IPS-18a (cell line): ENCODE measurements at regions not wholly inside any gene's neighbourhood (a gene's known extent, or its start where the extent isn't known, plus 50 kb on each side); places are given as distances from the start of the nearest gene placed in this dataset.

Experiments used
- H3K27ac ChIP-seq: one replicate; pipeline ENCODE4 v1.5.1; 2013; ENCODE audit warnings: low read length
- H3K27me3 ChIP-seq: one replicate; pipeline ENCODE4 v1.6.1; 2013; ENCODE audit warnings: mild to moderate bottlenecking, low read length; ENCODE audit not compliant: control insufficient read depth, insufficient read depth
- H3K36me3 ChIP-seq: one replicate; pipeline ENCODE4 v1.6.1; 2013; ENCODE audit warnings: low read depth, low read length; ENCODE audit not compliant: control insufficient read depth
- H3K4me1 ChIP-seq: one replicate; pipeline ENCODE4 v1.6.1; 2013; ENCODE audit warnings: low read depth, low read length; ENCODE audit not compliant: control insufficient read depth
- H3K4me3 ChIP-seq: one replicate; pipeline ENCODE4 v1.5.1; 2013; ENCODE audit warnings: low read length
- H3K9ac ChIP-seq: one replicate; pipeline ENCODE4 v1.6.1; 2013; ENCODE audit warnings: mild to moderate bottlenecking, low read length, moderate library complexity
- H3K9me3 ChIP-seq: one replicate; pipeline ENCODE4 v1.6.1; 2013; ENCODE audit warnings: low read depth, low read length; ENCODE audit not compliant: control insufficient read depth

DNA sequence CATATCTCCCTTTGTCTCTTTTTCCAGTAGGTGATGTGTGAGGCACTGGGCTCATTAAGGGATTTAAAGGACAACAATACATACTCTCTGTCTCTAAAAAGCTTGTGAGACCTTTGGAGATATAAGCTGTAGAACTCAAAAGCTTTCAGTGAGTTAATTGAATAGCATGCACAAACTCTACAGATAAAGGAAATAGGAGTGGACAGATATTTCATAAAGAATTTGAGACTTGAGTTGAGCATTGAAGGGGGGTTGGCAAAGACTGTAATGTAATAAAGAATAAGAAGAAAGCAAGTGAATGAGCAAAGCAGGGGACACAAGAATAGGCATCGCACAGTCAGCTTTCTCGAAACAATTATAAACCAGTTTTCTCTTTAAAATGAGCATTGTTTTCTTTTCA, 583.4 kb upstream of the DPPA4 start:
- H3K36me3 ChIP-seq: no peaks in the 10 kb centered on the region
- no peaks in the 10 kb centered on the region for H3K27me3 ChIP-seq
- peaks cover 4% of the 10 kb centered on the region for H3K4me1 ChIP-seq
- H3K9ac ChIP-seq: no peak overlapping the region
- no peaks in the 10 kb centered on the region for H3K9me3 ChIP-seq
- no peak overlapping the region for H3K27ac ChIP-seq
- H3K4me3 ChIP-seq: no peak overlapping the region

DNA sequence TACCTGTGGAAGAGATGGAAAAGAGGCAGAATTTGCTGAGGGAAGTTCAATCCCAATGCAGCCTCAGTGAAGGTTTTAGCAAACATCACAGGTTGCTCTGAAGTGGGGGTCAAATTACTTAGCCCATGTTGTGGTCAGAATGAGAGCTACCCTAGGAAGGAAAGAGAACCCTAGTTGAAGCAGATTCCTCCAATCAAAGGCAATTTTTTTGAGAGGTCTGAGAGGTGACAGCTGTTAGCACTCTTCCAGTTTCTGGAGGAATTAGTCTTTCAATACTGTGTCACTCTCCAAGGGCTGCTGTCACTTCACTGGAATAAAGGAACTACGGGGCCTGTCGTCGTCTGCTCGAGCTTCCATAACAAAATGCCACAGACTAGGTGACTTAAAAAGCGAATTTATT, 584.2 kb upstream of the DPPA4 start:
- H3K9ac ChIP-seq: no peak overlapping the region
- no peak overlapping the region for H3K27ac ChIP-seq
- H3K27me3 ChIP-seq: no peaks in the 10 kb centered on the region
- H3K9me3 ChIP-seq: no peaks in the 10 kb centered on the region
- H3K36me3 ChIP-seq: no peaks in the 10 kb centered on the region
- H3K4me1 ChIP-seq: peaks cover 4% of the 10 kb centered on the region
- H3K4me3 ChIP-seq: no peak overlapping the region

DNA sequence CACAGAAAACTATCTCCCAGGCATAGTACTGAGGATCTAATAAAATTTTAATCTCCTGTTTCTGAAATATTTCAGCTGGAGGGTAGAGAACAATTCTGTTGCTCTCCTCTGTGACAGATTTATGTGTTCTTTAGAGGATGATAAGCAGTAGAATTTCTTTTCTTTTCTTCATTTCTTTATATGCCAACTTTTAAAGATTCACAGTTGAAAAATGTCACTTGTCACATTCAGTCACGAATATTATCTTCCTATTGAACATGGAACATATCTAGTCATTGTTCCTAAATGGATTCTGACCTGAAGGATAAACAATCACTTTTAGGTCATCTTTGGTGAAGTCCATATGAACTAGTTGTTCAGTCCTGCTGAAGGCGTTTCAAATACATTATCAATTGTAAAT, 585.5 kb upstream of the DPPA4 start:
- Histone ChIP-seq H3K27me3 (no peaks in the 10 kb centered on the region), H3K27ac (no peak overlapping the region), H3K9me3 (no peaks in the 10 kb centered on the region), H3K36me3 (no peaks in the 10 kb centered on the region), H3K9ac (no peak overlapping the region), H3K4me1 (peaks cover 4% of the 10 kb centered on the region), H3K4me3 (no peak overlapping the region)

DNA sequence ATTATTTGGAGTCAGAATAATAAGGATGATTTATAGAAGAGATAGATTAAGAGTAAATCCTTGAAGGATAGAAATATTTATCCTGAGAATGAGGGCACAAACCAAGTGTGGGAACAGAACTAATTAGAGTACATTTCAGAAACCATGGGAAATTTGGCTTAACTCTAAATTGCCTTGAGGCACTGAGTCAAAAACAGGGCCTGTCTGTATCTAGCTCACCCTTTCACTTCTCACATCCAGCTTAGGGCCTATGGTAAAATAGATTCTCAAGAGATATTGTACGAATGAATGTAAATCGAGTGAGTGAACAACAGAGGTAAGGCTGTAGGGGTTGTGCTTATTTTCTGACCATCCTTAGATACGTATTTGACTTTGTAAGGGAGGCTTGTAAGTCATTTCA, 586.1 kb upstream of the DPPA4 start:
- H3K27me3 ChIP-seq: no peaks in the 10 kb centered on the region
- no peak overlapping the region for H3K9ac ChIP-seq
- H3K9me3 ChIP-seq: no peaks in the 10 kb centered on the region
- H3K27ac ChIP-seq: no peak overlapping the region
- peaks cover 4% of the 10 kb centered on the region for H3K4me1 ChIP-seq
- no peak overlapping the region for H3K4me3 ChIP-seq
- H3K36me3 ChIP-seq: no peaks in the 10 kb centered on the region

DNA sequence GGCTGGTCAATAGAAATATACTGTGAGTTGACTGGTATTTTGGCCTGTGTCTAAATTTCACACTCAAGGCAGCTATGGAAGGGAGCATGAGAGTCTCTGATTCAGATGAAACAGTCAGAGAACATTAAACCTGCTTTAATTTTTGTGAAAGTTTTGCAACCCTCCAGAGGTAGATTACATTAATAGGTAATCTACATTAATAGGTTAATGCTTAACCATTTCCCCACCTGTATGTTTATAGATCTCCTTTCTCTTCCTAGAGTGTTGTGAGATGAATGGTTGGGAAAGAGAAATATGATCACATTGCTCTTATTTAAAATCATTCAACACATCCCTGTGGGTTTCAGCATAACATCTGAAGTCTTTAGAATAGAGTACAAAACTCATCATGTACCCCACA, 586.9 kb upstream of the DPPA4 start:
- H3K27me3 ChIP-seq: no peaks in the 10 kb centered on the region
- H3K27ac ChIP-seq: no peak overlapping the region
- no peak overlapping the region for H3K9ac ChIP-seq
- no peaks in the 10 kb centered on the region for H3K9me3 ChIP-seq
- H3K4me1 ChIP-seq: peaks cover 4% of the 10 kb centered on the region
- no peaks in the 10 kb centered on the region for H3K36me3 ChIP-seq
- no peak overlapping the region for H3K4me3 ChIP-seq

DNA sequence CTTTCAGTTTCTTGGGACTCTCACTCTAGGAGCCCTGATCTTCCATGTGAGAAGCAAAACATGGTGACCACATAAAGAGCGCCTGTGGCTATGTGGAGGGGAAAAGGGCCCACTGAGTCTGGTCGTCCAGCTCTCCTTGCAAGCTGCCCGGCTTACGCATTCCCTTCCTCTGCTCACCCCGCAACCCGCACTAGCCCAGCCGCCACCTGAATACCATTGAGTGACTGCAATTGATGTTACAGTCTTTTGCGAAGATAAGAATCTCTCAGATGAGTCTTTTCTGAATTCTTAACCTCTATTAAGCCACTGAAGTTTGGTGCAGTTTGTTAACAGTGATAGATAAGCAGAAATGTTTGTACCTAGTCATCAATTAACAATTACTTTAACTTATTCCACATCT, 589.0 kb upstream of the DPPA4 start:
- Histone ChIP-seq H3K36me3 (no peaks in the 10 kb centered on the region), H3K4me3 (no peak overlapping the region), H3K9me3 (no peaks in the 10 kb centered on the region), H3K4me1 (peaks cover 4% of the 10 kb centered on the region), H3K27me3 (no peaks in the 10 kb centered on the region), H3K27ac (no peak overlapping the region), H3K9ac (no peak overlapping the region)

DNA sequence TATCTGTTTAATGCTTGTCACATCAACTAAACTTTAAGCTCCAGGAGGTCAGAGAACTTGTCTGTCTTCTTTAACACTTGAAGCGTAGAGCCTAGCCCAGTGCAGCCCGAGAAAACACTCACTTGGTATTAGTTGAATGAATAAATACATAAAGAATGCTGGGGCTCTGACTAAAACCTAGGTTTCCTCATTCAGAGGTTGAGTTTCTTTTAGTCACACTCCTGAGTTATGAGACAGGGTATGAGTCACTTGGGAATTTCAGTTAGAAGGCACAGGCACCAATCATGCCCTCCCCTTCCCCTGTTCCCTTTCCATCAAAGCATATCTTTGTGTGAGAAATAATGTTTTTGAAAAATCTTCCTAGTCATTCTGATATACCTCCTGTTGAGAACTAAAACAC, 589.8 kb upstream of the DPPA4 start:
- Histone ChIP-seq H3K27me3 (no peaks in the 10 kb centered on the region), H3K36me3 (no peaks in the 10 kb centered on the region), H3K9me3 (no peaks in the 10 kb centered on the region), H3K4me1 (no peaks in the 10 kb centered on the region), H3K4me3 (no peak overlapping the region), H3K27ac (no peak overlapping the region), H3K9ac (no peak overlapping the region)

DNA sequence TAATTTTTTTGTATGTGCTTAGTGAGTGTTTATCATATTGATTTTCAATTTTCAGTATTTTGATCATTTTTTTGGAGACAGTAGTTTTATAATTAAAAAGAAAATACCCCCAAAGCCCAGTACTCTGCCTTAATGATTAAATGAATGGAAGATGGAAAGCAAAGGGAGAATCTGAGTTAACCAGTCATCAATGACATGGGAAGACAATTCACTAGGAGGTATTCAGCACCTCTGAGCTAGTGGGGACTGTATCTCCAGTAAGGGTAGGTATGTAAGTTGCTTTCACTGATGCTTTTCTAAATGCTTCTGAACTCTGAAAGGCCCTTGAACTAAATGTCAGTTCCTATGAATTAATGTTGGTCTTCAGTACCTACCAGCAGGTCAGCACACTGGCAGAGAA, 590.4 kb upstream of the DPPA4 start:
- H3K27ac ChIP-seq: no peak overlapping the region
- no peaks in the 10 kb centered on the region for H3K36me3 ChIP-seq
- no peak overlapping the region for H3K4me3 ChIP-seq
- no peaks in the 10 kb centered on the region for H3K4me1 ChIP-seq
- no peaks in the 10 kb centered on the region for H3K9me3 ChIP-seq
- no peaks in the 10 kb centered on the region for H3K27me3 ChIP-seq
- no peak overlapping the region for H3K9ac ChIP-seq

DNA sequence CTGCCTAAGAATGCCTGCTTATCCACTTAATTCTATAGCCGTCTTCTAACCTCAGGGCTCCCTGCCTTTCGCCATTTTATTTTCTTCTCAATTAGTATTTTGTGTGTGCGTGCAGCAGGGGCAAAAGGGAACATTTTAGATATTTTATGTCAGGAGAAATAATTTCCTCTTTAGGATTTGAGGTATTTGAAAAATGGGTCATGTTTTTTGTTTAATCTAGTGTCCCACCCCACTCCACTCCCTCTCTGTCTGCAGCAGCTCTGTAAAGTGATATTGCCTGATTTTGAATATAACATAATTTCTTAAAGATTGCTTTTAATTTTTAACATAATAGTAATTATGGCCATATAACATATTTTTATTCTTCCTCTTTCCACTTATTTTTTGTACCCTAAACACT, 593.2 kb upstream of the DPPA4 start:
- Histone ChIP-seq H3K4me1 (no peaks in the 10 kb centered on the region), H3K27me3 (no peaks in the 10 kb centered on the region), H3K27ac (no peak overlapping the region), H3K9me3 (no peaks in the 10 kb centered on the region), H3K9ac (no peak overlapping the region), H3K4me3 (no peak overlapping the region), H3K36me3 (no peaks in the 10 kb centered on the region)

DNA sequence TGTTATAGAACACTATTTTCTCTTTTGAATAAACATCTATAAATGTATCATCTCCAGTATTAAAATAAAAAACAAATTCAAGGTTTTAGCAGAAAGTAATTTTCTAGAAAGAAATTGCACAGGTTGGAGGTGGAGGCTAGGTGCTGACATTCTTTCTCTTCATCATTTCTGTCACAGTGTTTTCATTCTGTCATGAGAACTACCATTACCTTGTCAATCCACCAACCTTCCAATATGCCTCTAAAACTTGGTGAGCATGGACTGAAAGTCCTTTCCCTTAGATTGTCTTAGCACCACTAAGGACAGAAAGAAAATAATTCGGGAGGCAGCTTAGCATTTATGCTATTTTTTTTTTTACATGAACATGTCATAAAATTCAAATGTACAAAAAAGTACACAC, 596.2 kb upstream of the DPPA4 start:
- no peak overlapping the region for H3K4me3 ChIP-seq
- H3K9me3 ChIP-seq: no peaks in the 10 kb centered on the region
- H3K27me3 ChIP-seq: no peaks in the 10 kb centered on the region
- no peaks in the 10 kb centered on the region for H3K4me1 ChIP-seq
- H3K27ac ChIP-seq: no peak overlapping the region
- no peaks in the 10 kb centered on the region for H3K36me3 ChIP-seq
- no peak overlapping the region for H3K9ac ChIP-seq

DNA sequence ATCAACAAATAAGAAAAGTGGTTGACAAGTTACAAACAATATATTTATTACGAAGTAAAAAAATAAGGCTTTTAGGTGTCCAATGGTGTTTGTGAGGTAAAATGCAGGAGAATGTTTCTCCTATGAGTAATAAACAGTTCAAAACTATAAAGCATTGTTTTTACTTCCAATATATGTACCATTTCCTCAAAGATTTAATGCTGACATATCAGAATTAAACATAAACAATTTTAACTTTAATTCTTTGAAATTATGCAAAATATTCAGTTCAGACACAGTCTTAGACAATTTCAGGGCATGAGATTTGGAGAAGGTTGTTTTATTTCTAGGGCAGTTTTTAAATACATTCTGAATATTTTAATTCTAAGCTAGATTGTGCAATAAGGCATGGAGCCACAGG, 602.5 kb upstream of the DPPA4 start:
- no peaks in the 10 kb centered on the region for H3K4me1 ChIP-seq
- no peak overlapping the region for H3K27ac ChIP-seq
- no peaks in the 10 kb centered on the region for H3K9me3 ChIP-seq
- no peak overlapping the region for H3K4me3 ChIP-seq
- H3K9ac ChIP-seq: no peak overlapping the region
- no peaks in the 10 kb centered on the region for H3K36me3 ChIP-seq
- no peaks in the 10 kb centered on the region for H3K27me3 ChIP-seq

DNA sequence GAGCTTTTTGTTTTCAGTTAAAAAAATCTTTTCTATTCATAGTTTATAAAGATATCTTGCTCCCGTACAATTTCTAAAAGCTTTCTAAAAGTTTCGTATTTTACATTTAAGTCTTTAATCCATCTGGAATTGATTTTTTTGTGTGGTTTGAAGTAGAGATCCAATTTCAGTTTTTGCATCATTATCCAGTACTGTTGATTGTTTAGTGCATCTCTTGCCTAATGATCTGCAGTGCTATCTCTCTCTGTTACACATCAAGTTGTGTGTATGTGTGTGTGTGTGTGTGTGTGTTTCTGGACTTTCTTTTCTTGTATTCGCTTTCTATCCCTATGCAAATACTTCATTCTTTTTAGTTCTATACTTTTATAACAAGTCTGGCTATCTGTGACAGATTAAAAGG, 605.8 kb upstream of the DPPA4 start:
- H3K4me1 ChIP-seq: no peaks in the 10 kb centered on the region
- H3K9ac ChIP-seq: no peak overlapping the region
- H3K9me3 ChIP-seq: no peaks in the 10 kb centered on the region
- H3K36me3 ChIP-seq: no peaks in the 10 kb centered on the region
- no peaks in the 10 kb centered on the region for H3K27me3 ChIP-seq
- no peak overlapping the region for H3K4me3 ChIP-seq
- no peak overlapping the region for H3K27ac ChIP-seq

DNA sequence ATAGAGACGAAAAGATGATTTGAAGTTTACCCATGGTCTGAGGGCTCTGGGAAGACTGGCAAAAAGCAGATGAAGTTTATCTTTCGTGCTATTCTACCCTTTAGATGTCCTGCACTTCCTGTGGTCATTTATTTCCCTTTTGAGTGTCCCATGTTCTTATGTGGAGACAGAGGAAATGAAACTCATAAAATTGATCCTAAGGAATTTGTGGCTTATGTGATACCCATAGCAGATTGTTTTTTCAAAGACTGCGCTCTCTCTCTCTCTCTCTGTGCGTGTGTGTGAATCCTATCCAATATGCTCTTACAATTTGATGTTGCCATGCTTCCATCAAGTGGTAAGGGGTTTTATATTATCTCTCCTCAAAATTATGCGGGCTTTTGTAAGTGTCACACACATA, 607.5 kb upstream of the DPPA4 start:
- Histone ChIP-seq H3K9ac (no peak overlapping the region), H3K9me3 (no peaks in the 10 kb centered on the region), H3K36me3 (no peaks in the 10 kb centered on the region), H3K4me1 (no peaks in the 10 kb centered on the region), H3K4me3 (no peak overlapping the region), H3K27ac (no peak overlapping the region), H3K27me3 (no peaks in the 10 kb centered on the region)
